GM12878 (cell line): ENCODE measurements at regions not wholly inside any gene's neighbourhood (a gene's known extent, or its start where the extent isn't known, plus 50 kb on each side); places are given as distances from the start of the nearest gene placed in this dataset.

Experiments
- ATAC-seq: fragments of 200-7000 bp; cut with Tn5 transposase; 3 replicates; pipeline ENCODE4 v1.9.1; 2020; ENCODE audit warnings: mild to moderate bottlenecking, moderate library complexity
- BruUV-seq: library from RNA; stranded (reverse); fragments of 400-500 nt; replicated peaks from 2 replicates; lab custom pipeline; 2021; lab: Mats Ljungman, UMichigan
- CTCF ChIA-PET: fragments of 300-600 bp; sonication (Branson Sonifier 250); formaldehyde crosslinking; extraction: SDS; loops from one replicate; lab custom pipeline; 2021; ENCODE audit warnings: inconsistent platforms; lab: Yijun Ruan, JAX
- POLR2A ChIA-PET: fragments of 350-600 bp; formaldehyde crosslinking; extraction: SDS; loops from one replicate; lab custom pipeline; 2021; ENCODE audit warnings: inconsistent platforms; lab: Charles Lee
- RAD21 ChIA-PET: fragments of 300-600 bp; sonication (Branson Sonifier 250); formaldehyde crosslinking; loops from one replicate; lab custom pipeline; 2023; ENCODE audit warnings: antibody characterized with exemption; ENCODE audit not compliant: unreplicated experiment; lab: Charles Lee
- SMC1A ChIA-PET: fragments of 300-600 bp; sonication (Branson Sonifier 250); formaldehyde crosslinking; loops from one replicate; lab custom pipeline; 2023; ENCODE audit not compliant: unreplicated experiment, uncharacterized antibody; lab: Charles Lee
- DNase-seq: peaks from one replicate; pipeline ENCODE4 v3.0.0-alpha.2; 2011; ENCODE audit warnings: low read depth, low spot score
- FAIRE-seq: peaks from 3 replicates; lab custom pipeline; 2011; peaks lifted over from hg19 to GRCh38; lab: Jason Lieb, UNC
- H2AFZ ChIP-seq: 2 replicates; pipeline ENCODE4 v1.6.0; 2011; ENCODE audit warnings: low read depth, low read length, control low read depth; ENCODE audit not compliant: control insufficient read depth
- H3K27ac ChIP-seq: 2 replicates; pipeline ENCODE4 v1.5.1; 2011; ENCODE audit warnings: control low read depth; ENCODE audit not compliant: control insufficient read depth, insufficient read depth
- H3K27me3 ChIP-seq, 2 experiments: replicated peaks in 1 of 2; 2 replicates each; pipeline versions ENCODE4 v1.6.0 to v1.6.1; 2011; ENCODE audit warnings: low read length in 1 of 2; ENCODE audit not compliant: control insufficient read depth in 2 of 2, insufficient read depth in 2 of 2
- H3K36me3 ChIP-seq, 2 experiments: 2 replicates each; pipeline ENCODE4 v1.5.1; 2011; ENCODE audit warnings: low read length in 1 of 2; ENCODE audit not compliant: control insufficient read depth in 2 of 2, insufficient read depth in 2 of 2
- H3K4me1 ChIP-seq: 2 replicates; pipeline ENCODE4 v1.6.1; 2011; ENCODE audit warnings: mild to moderate bottlenecking, low read length, moderate library complexity, mixed read lengths; ENCODE audit not compliant: control insufficient read depth, insufficient read depth
- H3K4me2 ChIP-seq: 2 replicates; pipeline ENCODE4 v1.6.0; 2011; ENCODE audit warnings: control low read depth; ENCODE audit not compliant: control insufficient read depth, insufficient read depth
- H3K4me3 ChIP-seq: fragments of 200-600 bp; sonication (generic); 2 replicates; pipeline ENCODE4 v1.5.1; 2016
- H3K79me2 ChIP-seq: 2 replicates; pipeline ENCODE4 v1.6.0; 2011; ENCODE audit warnings: low read length; ENCODE audit not compliant: control insufficient read depth, insufficient read depth
- H3K9ac ChIP-seq: 2 replicates; pipeline ENCODE4 v1.8.0; 2011; ENCODE audit warnings: low read length, control low read depth, mixed read lengths; ENCODE audit not compliant: control insufficient read depth, insufficient read depth
- H3K9me3 ChIP-seq: replicated peaks from 3 replicates; pipeline ENCODE4 v1.5.1; 2011; ENCODE audit warnings: mild to moderate bottlenecking, low read length; ENCODE audit not compliant: control insufficient read depth, insufficient read depth
- H4K20me1 ChIP-seq: 2 replicates; pipeline ENCODE4 v1.6.0; 2011; ENCODE audit not compliant: control insufficient read depth, insufficient read depth
- CBX3 ChIP-seq: fragments of 200-600 bp; sonication (generic); IDR thresholded peaks from 2 replicates; pipeline ENCODE4 v1.6.1; 2016; ENCODE audit warnings: low read depth, borderline replicate concordance
- CHD1 ChIP-seq: IDR thresholded peaks from 2 replicates; pipeline ENCODE4 v1.6.1; 2012; ENCODE audit warnings: low read depth, low read length, improper control_type of control experiment
- ETV6 ChIP-seq, 2 experiments: fragments of 450-650 bp in 1 of 2; IDR thresholded peaks in 1 of 2; conservative IDR thresholded peaks in 1 of 2; 2 replicates each; pipeline ENCODE4 v1.6.1; 2014; ENCODE audit warnings: antibody characterized with exemption in 1 of 2, borderline replicate concordance in 1 of 2, low read depth in 1 of 2, mild to moderate bottlenecking in 1 of 2, moderate library complexity in 1 of 2
- POLR2AphosphoS5 ChIP-seq: IDR thresholded peaks from 2 replicates; pipeline ENCODE4 v1.6.1; 2011; ENCODE audit warnings: mild to moderate bottlenecking, low read length, inconsistent platforms
- SIX5 ChIP-seq: IDR thresholded peaks from 2 replicates; pipeline ENCODE4 v1.6.1; 2011; ENCODE audit warnings: mild to moderate bottlenecking, low read depth, low read length, moderate library complexity; ENCODE audit not compliant: severe bottlenecking
- SMC3 ChIP-seq: IDR thresholded peaks from 2 replicates; pipeline ENCODE4 v1.6.1; 2011; ENCODE audit warnings: low read length, improper control_type of control experiment, borderline replicate concordance
- SUPT20H ChIP-seq: IDR thresholded peaks from 2 replicates; pipeline ENCODE4 v1.6.1; 2011; ENCODE audit warnings: low read depth, mild to moderate bottlenecking, low read length, moderate library complexity, borderline replicate concordance; ENCODE audit not compliant: control insufficient read depth
- WGBS: methylation state at CpG from one replicate; pipeline ENCODE4 v1.1.6; 2016; ENCODE audit warnings: low lambda C conversion rate; ENCODE audit not compliant: insufficient replicate concordance, insufficient coverage; ENCODE audit errors: missing lambda C conversion rate; 5-methylcytosine and 5-hydroxymethylcytosine counted together
- in situ Hi-C: fragments of 300-500 bp; cut with MboI; formaldehyde crosslinking; loops from 9 replicates; pipeline ENCODE4 v1.14.3; 2018; ENCODE audit warnings: mixed read lengths
- intact Hi-C: fragments of 100-400 bp; cut with micrococcal nuclease; formaldehyde crosslinking; loops from one replicate; pipeline ENCODE4 v1.14.2; 2022; ENCODE audit not compliant: unreplicated experiment
- TF ChIP-seq, protein P1 (sequence below): fragments of 450-650 bp; formaldehyde crosslinking; IDR thresholded peaks from 2 replicates; pipeline ENCODE4 v1.4.0; 2022; ENCODE audit warnings: mild to moderate bottlenecking, moderate library complexity
- TF ChIP-seq, protein P2 (sequence below), 3 experiments: IDR thresholded peaks in 2 of 3; conservative IDR thresholded peaks in 1 of 3; 2 replicates each; pipeline ENCODE4 v1.5.1; 2011; ENCODE audit warnings: low read depth in 3 of 3, low read length in 3 of 3, mild to moderate bottlenecking in 3 of 3, control low read depth in 2 of 3, moderate library complexity in 2 of 3, inconsistent platforms in 1 of 3, mixed read lengths in 1 of 3; ENCODE audit not compliant: control insufficient read depth in 2 of 3, insufficient read depth in 1 of 3; ENCODE audit errors: extremely low read depth in 1 of 3

DNA sequence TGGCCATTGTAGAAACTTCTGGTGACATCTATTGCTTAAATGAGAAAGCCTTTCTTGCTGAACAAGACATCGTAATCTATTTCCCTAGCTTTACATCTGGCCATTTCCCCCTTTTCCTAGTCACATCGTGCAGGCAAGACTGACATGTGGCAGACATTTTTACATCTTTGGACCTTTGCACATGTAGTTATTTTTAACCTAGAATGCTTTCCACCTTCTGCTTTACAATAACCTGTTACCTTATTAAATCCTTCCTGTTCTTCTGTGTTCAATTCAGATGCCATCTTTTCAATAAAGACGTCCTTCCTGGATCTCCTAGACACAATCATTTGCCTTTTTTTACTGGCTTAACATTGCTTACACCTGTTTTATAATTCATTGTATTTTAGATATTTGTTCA is 343.3 kb downstream of the DIPK2A start:
- no TSS peak for BruUV-seq
- ChIA-PET POLR2A (no interaction called here), SMC1A (no interaction called here), CTCF (interaction anchor here (1.1 kb wide), 1 partner anchor 33 kb away, joined by 3 read pairs; no protein-coding TSS in a partner anchor), RAD21 (no interaction called here)
- no peak for TF ChIP-seq POLR2AphosphoS5
- TF ChIP-seq, protein P1, sequence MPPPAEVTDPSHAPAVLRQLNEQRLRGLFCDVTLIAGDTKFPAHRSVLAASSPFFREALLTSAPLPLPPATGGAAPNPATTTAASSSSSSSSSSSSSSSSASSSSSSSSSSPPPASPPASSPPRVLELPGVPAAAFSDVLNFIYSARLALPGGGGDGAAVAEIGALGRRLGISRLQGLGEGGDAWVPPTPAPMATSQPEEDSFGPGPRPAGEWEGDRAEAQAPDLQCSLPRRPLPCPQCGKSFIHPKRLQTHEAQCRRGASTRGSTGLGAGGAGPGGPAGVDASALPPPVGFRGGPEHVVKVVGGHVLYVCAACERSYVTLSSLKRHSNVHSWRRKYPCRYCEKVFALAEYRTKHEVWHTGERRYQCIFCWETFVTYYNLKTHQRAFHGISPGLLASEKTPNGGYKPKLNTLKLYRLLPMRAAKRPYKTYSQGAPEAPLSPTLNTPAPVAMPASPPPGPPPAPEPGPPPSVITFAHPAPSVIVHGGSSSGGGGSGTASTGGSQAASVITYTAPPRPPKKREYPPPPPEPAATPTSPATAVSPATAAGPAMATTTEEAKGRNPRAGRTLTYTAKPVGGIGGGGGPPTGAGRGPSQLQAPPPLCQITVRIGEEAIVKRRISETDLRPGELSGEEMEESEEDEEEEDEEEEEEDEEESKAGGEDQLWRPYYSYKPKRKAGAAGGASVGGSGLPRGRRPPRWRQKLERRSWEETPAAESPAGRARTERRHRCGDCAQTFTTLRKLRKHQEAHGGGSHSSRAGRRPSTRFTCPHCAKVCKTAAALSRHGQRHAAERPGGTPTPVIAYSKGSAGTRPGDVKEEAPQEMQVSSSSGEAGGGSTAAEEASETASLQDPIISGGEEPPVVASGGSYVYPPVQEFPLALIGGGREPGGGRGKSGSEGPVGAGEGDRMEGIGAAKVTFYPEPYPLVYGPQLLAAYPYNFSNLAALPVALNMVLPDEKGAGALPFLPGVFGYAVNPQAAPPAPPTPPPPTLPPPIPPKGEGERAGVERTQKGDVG (CRISPR knock-in tag) = no peak
- Histone ChIP-seq H3K4me2 (no peak overlapping the region), H3K4me3 (no peak overlapping the region), H3K4me1 (no peaks in the 10 kb centered on the region), H3K36me3 (no peaks in the 10 kb centered on the region), H2AFZ (no peak overlapping the region), H3K79me2 (no peaks in the 10 kb centered on the region), H3K27me3 (no peaks in the 10 kb centered on the region; a peak in 1 of 4 replicates), H4K20me1 (no peaks in the 10 kb centered on the region), H3K9ac (no peak overlapping the region), H3K9me3 (no peaks in the 10 kb centered on the region; the same call in 2 of the 3 replicates), H3K27ac (no peak overlapping the region)
- 28% methylated on average over 3 of the region's 3 CpGs for WGBS
- intact Hi-C loops = no loop called here
- in situ Hi-C loops = no loop called here
- no peak for FAIRE-seq
- no peak for DNase-seq
- ATAC-seq = no peak

DNA sequence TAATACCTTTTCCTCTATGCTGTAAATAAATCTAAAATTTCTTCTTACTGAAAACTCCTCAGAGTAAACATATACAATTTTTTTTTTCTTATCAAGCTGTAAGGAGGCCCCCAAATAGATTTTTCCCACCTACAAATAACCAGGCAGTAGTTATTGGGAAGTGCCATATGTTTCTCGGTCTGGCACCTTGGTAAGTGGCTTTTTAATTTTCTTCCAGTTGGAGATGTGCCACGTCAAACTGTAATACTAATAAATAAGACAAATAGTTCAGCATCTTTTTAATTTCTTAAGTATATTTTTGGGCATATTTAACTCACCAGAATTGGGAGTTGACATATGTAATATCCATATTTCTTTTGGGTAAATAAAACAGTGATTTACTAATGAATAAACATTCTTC is 346.3 kb downstream of the DIPK2A start:
- H3K9ac ChIP-seq = no peak overlapping the region
- no peak overlapping the region for H3K27ac ChIP-seq
- RAD21 ChIA-PET = no interaction called here
- in situ Hi-C loops = no loop called here
- no peak overlapping the region for H2AFZ ChIP-seq
- H3K9me3 ChIP-seq = no peaks in the 10 kb centered on the region; the same call in 2 of the 3 replicates
- no TSS peak for BruUV-seq
- H3K27me3 ChIP-seq = no peaks in the 10 kb centered on the region; a peak in 1 of 4 replicates
- SMC1A ChIA-PET = interaction anchor here (0.6 kb wide), 2 partner anchors 392 to 1346 kb away, joined by 3 read pairs; no protein-coding TSS in a partner anchor
- no peaks in the 10 kb centered on the region for H3K4me1 ChIP-seq
- FAIRE-seq = no peak
- H3K79me2 ChIP-seq = no peaks in the 10 kb centered on the region
- POLR2A ChIA-PET = no interaction called here
- H4K20me1 ChIP-seq = no peaks in the 10 kb centered on the region
- H3K4me3 ChIP-seq = no peak overlapping the region
- CTCF ChIA-PET = no interaction called here
- H3K4me2 ChIP-seq = no peak overlapping the region
- intact Hi-C loops = no loop called here
- 0% methylated on average over 2 of the region's 2 CpGs for WGBS
- no peak for ATAC-seq
- DNase-seq = no peak
- H3K36me3 ChIP-seq = no peaks in the 10 kb centered on the region
- no peak for TF ChIP-seq SMC3
- TF ChIP-seq ETV6 (conservative IDR thresholded peaks at IDR 0.05 in 1 of 2, IDR thresholded peaks at IDR 0.05 in 1 of 2; ENCODE audit: borderline replicate concordance in 1 of 2, low read depth in 1 of 2) = no peak
- TF ChIP-seq SUPT20H = no peak
- TF ChIP-seq CBX3 = no peak
- TF ChIP-seq SIX5 = no peak
- TF ChIP-seq, protein P2, sequence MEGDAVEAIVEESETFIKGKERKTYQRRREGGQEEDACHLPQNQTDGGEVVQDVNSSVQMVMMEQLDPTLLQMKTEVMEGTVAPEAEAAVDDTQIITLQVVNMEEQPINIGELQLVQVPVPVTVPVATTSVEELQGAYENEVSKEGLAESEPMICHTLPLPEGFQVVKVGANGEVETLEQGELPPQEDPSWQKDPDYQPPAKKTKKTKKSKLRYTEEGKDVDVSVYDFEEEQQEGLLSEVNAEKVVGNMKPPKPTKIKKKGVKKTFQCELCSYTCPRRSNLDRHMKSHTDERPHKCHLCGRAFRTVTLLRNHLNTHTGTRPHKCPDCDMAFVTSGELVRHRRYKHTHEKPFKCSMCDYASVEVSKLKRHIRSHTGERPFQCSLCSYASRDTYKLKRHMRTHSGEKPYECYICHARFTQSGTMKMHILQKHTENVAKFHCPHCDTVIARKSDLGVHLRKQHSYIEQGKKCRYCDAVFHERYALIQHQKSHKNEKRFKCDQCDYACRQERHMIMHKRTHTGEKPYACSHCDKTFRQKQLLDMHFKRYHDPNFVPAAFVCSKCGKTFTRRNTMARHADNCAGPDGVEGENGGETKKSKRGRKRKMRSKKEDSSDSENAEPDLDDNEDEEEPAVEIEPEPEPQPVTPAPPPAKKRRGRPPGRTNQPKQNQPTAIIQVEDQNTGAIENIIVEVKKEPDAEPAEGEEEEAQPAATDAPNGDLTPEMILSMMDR (IDR thresholded peaks at IDR 0.05 in 2 of 3, conservative IDR thresholded peaks at IDR 0.05 in 1 of 3; ENCODE audit: control insufficient read depth in 2 of 3, extremely low read depth in 1 of 3, insufficient read depth in 1 of 3, low read depth in 3 of 3, low read length in 3 of 3) = no peak
- TF ChIP-seq CHD1 = no peak
